Lower leg skin (tissue), 4 donors: ENCODE measurements at regions not wholly inside any gene's neighbourhood (a gene's known extent, or its start where the extent isn't known, plus 50 kb on each side); places are given as distances from the start of the nearest gene placed in this dataset.
"Not testable (repeated sequence)": the region's sequence is repeated elsewhere in the genome, so short reads cannot be mapped to it uniquely, and the experiment has no call there.

Source experiments
- DNase-seq, 2 donors: peaks; one replicate each; pipeline ENCODE4 v3.0.0-alpha.2; 2019; ENCODE audit warnings: low spot score in 2 of 2
- H3K4me3 ChIP-seq: fragments of 200-600 bp; sonication (generic); 2 replicates; pipeline ENCODE4 v1.5.1; 2017; ENCODE audit warnings: mild to moderate bottlenecking, low read depth; ENCODE audit not compliant: poor library complexity, severe bottlenecking
- CTCF ChIP-seq, 3 donors: fragments of 450-650 bp; IDR thresholded peaks; one replicate each; pipeline ENCODE4 v1.5.1; 2016; ENCODE audit warnings: antibody characterized with exemption in 3 of 3, mild to moderate bottlenecking in 3 of 3, moderate library complexity in 2 of 3
- POLR2A ChIP-seq, 2 donors: fragments of 450-650 bp; IDR thresholded peaks; one replicate each; pipeline ENCODE4 v1.6.1; 2016 to 2017; ENCODE audit warnings: antibody characterized with exemption in 2 of 2, mild to moderate bottlenecking in 1 of 2, moderate library complexity in 1 of 2
- WGBS, 2 donors: methylation state at CpG; one replicate each; pipeline ENCODE4 v1.1.5; 2018; 5-methylcytosine and 5-hydroxymethylcytosine counted together
- intact Hi-C: fragments of 100-400 bp; cut with DNase I; formaldehyde crosslinking; loops from one replicate; pipeline ENCODE4 v1.15.0; 2023; ENCODE audit warnings: low total_unique reads

- TF ChIP-seq CTCF (IDR thresholded peaks at IDR 0.05) (no peak), POLR2A (IDR thresholded peaks at IDR 0.05) (no peak)
- DNase-seq, result no peak
- no peak overlapping the region for H3K4me3 ChIP-seq
- 84 to 88% methylated on average over 3 of the region's 3 CpGs for WGBS, 2 donors
- intact Hi-C loops, result no loop called here
These were observed 136.5 kb upstream of the FOXG1 start for GRCh38 chr14:28630100-28630499.

GRCh38 chr14:28635387-28635786 is 131.2 kb upstream of the FOXG1 start:
- no peak for DNase-seq
- intact Hi-C loops, result no loop called here
- TF ChIP-seq CTCF (IDR thresholded peaks at IDR 0.05) (no peak), POLR2A (IDR thresholded peaks at IDR 0.05) (no peak)

GRCh38 chr14:28635816-28636215 is 130.8 kb upstream of the FOXG1 start:
- H3K4me3 ChIP-seq, intact Hi-C loops, DNase-seq: not testable (repeated sequence)
- WGBS, 2 donors, result 57 to 62% methylated on average over 2 of the region's 2 CpGs

More at GRCh38 chr14:28635387-28635786, 131.2 kb upstream of the FOXG1 start:
- H3K4me3 ChIP-seq, result no peak overlapping the region
- 4 to 6% methylated on average over 7 of the region's 7 CpGs for WGBS, 2 donors

GRCh38 chr14:28641189-28641588 is 125.4 kb upstream of the FOXG1 start:
- peak in 1 of 2 donors; percentile 52 for DNase-seq
- H3K4me3 ChIP-seq, intact Hi-C loops: not testable (repeated sequence)
- WGBS, 2 donors, result 76 to 86% methylated on average over 4 to 6 of the region's 6 CpGs

- WGBS, 2 donors, result 76 to 82% methylated on average over 5 of the region's 5 CpGs
- TF ChIP-seq POLR2A (IDR thresholded peaks at IDR 0.05) (no peak), CTCF (IDR thresholded peaks at IDR 0.05) (no peak)
- intact Hi-C loops, result no loop called here
These were observed 115.4 kb upstream of the FOXG1 start for GRCh38 chr14:28651148-28651547.

GRCh38 chr14:28652782-28653181 is 113.8 kb upstream of the FOXG1 start:
- intact Hi-C loops, result no loop called here
- 40 to 41% methylated on average over 2 of the region's 2 CpGs for WGBS, 2 donors
- H3K4me3 ChIP-seq, result no peak overlapping the region
- no peak for DNase-seq
- TF ChIP-seq CTCF (IDR thresholded peaks at IDR 0.05), result no peak
- no peak for TF ChIP-seq POLR2A (IDR thresholded peaks at IDR 0.05)

More at GRCh38 chr14:28651148-28651547, 115.4 kb upstream of the FOXG1 start:
- H3K4me3 ChIP-seq, result no peak overlapping the region
- no peak for DNase-seq

GRCh38 chr14:28653521-28653920 is 113.1 kb upstream of the FOXG1 start:
- 94 to 98% methylated on average over 2 of the region's 2 CpGs for WGBS, 2 donors

More at GRCh38 chr14:28653521-28653920, 113.1 kb upstream of the FOXG1 start:
- DNase-seq, result no peak
- TF ChIP-seq POLR2A (IDR thresholded peaks at IDR 0.05), result no peak
- no peak for TF ChIP-seq CTCF (IDR thresholded peaks at IDR 0.05)
- intact Hi-C loops, result no loop called here
- no peak overlapping the region for H3K4me3 ChIP-seq
